Chondrocyte (in vitro differentiated cells): ENCODE measurements at regions not wholly inside any gene's neighbourhood (a gene's known extent, or its start where the extent isn't known, plus 50 kb on each side); places are given as distances from the start of the nearest gene placed in this dataset.
A peak's percentile ranks its signal among the peaks of the same experiment; 100 is the strongest.

Experiments used
- DNase-seq: peaks from one replicate; pipeline ENCODE4 v3.0.0; 2021; ENCODE audit warnings: mixed read lengths, low spot score
- H3K27ac Mint-ChIP-seq: one replicate; pipeline ENCODE4 v1.8.0; 2021; ENCODE audit warnings: mild to moderate bottlenecking, moderate library complexity, mixed read lengths; ENCODE audit not compliant: unreplicated experiment
- H3K27me3 Mint-ChIP-seq: 2 replicates; pipeline ENCODE4 v1.8.0; 2021; ENCODE audit warnings: low read depth, mixed read lengths
- H3K36me3 Mint-ChIP-seq: 2 replicates; pipeline ENCODE4 v1.8.0; 2021; ENCODE audit warnings: low read depth, mixed read lengths
- H3K4me1 Mint-ChIP-seq: 2 replicates; pipeline ENCODE4 v1.8.0; 2021; ENCODE audit warnings: low read depth, mild to moderate bottlenecking, mixed read lengths
- H3K4me3 Mint-ChIP-seq: one replicate; pipeline ENCODE4 v1.8.0; 2021; ENCODE audit warnings: mild to moderate bottlenecking, moderate library complexity, mixed read lengths; ENCODE audit not compliant: unreplicated experiment
- H3K9me3 Mint-ChIP-seq: 2 replicates; pipeline ENCODE4 v1.8.0; 2021; ENCODE audit warnings: low read depth, mixed read lengths
- CTCF ChIP-seq: fragments of 200-600 bp; sonication (generic); IDR thresholded peaks from 2 replicates; pipeline ENCODE4 v1.5.0; 2021; ENCODE audit warnings: antibody characterized with exemption, mild to moderate bottlenecking, moderate library complexity

DNA sequence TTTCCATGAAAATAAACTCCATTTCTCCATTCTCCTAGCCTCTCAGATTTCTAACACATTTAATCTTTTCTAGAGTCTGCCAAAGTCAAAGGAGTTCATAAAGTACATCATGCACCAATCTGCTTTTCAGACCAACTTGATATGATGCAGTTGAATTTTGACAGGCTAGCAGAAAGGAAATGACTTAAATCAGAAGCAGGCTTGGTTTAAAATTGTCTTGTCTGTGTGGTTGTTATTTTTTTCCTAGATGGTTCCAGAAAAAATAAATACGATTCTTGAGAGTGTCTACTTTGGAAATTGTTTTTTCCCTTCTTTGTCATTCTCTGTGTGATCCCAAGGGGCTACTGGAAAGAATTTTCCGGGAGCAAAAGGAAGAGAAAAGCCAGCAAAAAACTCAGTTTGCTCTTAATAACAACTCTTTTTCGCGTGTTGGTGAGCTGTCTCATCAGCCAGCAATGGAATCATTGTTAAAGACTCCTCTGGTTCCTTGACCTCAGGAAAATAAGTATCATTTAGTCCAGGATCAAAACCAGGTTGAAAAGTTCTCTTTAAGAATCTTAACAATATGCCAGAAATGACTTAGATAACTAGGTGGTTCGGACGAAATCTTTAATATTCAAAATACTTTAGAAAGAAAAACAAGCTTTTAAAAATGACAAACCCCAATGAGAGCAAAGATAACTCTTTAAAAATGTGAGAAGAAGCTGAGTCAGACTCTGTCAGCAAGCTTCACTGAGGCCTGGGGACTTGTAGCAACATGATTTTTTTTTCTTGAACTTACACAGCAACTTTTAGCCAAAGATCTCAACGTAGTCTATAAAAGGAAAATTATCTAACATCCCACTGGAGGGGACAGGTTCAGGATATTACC, 49.7 kb upstream of the GAB1 start:
- no peak for DNase-seq
- peaks cover 46% of the 10 kb centered on the region for H3K4me1 Mint-ChIP-seq
- no peaks in the 10 kb centered on the region for H3K36me3 Mint-ChIP-seq
- peak overlapping the region; percentile 95 for H3K27ac Mint-ChIP-seq
- H3K27me3 Mint-ChIP-seq = no peaks in the 10 kb centered on the region
- H3K4me3 Mint-ChIP-seq = peak overlapping the region; percentile 61
- H3K9me3 Mint-ChIP-seq = no peaks in the 10 kb centered on the region
- no peak for TF ChIP-seq CTCF
